Hepatocyte (in vitro differentiated cells): ENCODE measurements at regions not wholly inside any gene's neighbourhood (a gene's known extent, or its start where the extent isn't known, plus 50 kb on each side); places are given as distances from the start of the nearest gene placed in this dataset.
"Not testable (repeated sequence)": the region's sequence is repeated elsewhere in the genome, so short reads cannot be mapped to it uniquely, and the experiment has no call there.

Experiments used
- DNase-seq: peaks from one replicate; pipeline ENCODE4 v3.0.0-alpha.2; 2016; ENCODE audit warnings: low spot score
- H2AFZ ChIP-seq: fragments of 200-600 bp; sonication (generic); 2 replicates; pipeline ENCODE4 v1.6.0; 2016; ENCODE audit warnings: antibody characterized with exemption, mild to moderate bottlenecking
- H3K27ac ChIP-seq: fragments of 200-600 bp; sonication (generic); 2 replicates; pipeline ENCODE4 v1.5.1; 2016; ENCODE audit warnings: mild to moderate bottlenecking
- H3K27me3 ChIP-seq: fragments of 200-600 bp; sonication (generic); 2 replicates; pipeline ENCODE4 v1.6.1; 2016
- H3K36me3 ChIP-seq: fragments of 200-600 bp; sonication (generic); replicated peaks from 2 replicates; pipeline ENCODE4 v1.5.1; 2016; ENCODE audit warnings: low read depth; ENCODE audit not compliant: insufficient read depth
- H3K4me1 ChIP-seq: fragments of 200-600 bp; sonication (generic); 2 replicates; pipeline ENCODE4 v1.5.1; 2016; ENCODE audit warnings: mild to moderate bottlenecking, moderate library complexity; ENCODE audit not compliant: insufficient read depth
- H3K4me2 ChIP-seq: fragments of 200-600 bp; sonication (generic); 2 replicates; pipeline ENCODE4 v1.6.0; 2016
- H3K4me3 ChIP-seq: fragments of 200-600 bp; sonication (generic); 2 replicates; pipeline ENCODE4 v1.5.1; 2016; ENCODE audit warnings: mild to moderate bottlenecking
- H3K79me2 ChIP-seq: fragments of 200-600 bp; sonication (generic); 2 replicates; pipeline ENCODE4 v1.6.0; 2017; ENCODE audit warnings: mild to moderate bottlenecking
- H3K9me2 ChIP-seq: fragments of 200-600 bp; sonication (generic); replicated peaks from 2 replicates; pipeline ENCODE4 v1.6.0; 2017; ENCODE audit warnings: mild to moderate bottlenecking; ENCODE audit not compliant: insufficient read depth
- H3K9me3 ChIP-seq: fragments of 200-600 bp; sonication (generic); 2 replicates; pipeline ENCODE4 v1.5.1; 2016; ENCODE audit warnings: low read depth, mild to moderate bottlenecking
- H4K20me1 ChIP-seq: fragments of 200-600 bp; sonication (generic); 2 replicates; pipeline ENCODE4 v1.6.0; 2016; ENCODE audit warnings: mild to moderate bottlenecking; ENCODE audit not compliant: insufficient read depth, poor library complexity, severe bottlenecking
- EZH2 ChIP-seq: fragments of 200-600 bp; sonication (generic); IDR thresholded peaks from 2 replicates; pipeline ENCODE4 v1.6.1; 2016; ENCODE audit warnings: antibody characterized with exemption, mild to moderate bottlenecking, borderline replicate concordance
- EZH2phosphoT487 ChIP-seq: fragments of 200-600 bp; sonication (generic); IDR thresholded peaks from one replicate; pipeline ENCODE4 v1.6.1; 2018; ENCODE audit warnings: antibody characterized with exemption, mild to moderate bottlenecking, low read depth, moderate library complexity; ENCODE audit not compliant: unreplicated experiment, severe bottlenecking
- WGBS: methylation state at CpG from one replicate; pipeline ENCODE4 v1.1.6; 2016; ENCODE audit warnings: low lambda C conversion rate; ENCODE audit errors: missing lambda C conversion rate; 5-methylcytosine and 5-hydroxymethylcytosine counted together
- TF ChIP-seq, protein P1 (sequence below): fragments of 200-600 bp; sonication (generic); IDR thresholded peaks from 2 replicates; pipeline ENCODE4 v1.5.1; 2016; ENCODE audit warnings: antibody characterized with exemption, mild to moderate bottlenecking; ENCODE audit not compliant: poor library complexity

GRCh38 chr12:68538726-68539614 is 71.7 kb upstream of the RAP1B start:
- no peaks in the 10 kb centered on the region for H3K36me3 ChIP-seq
- H3K9me3 ChIP-seq = no peaks in the 10 kb centered on the region
- H4K20me1 ChIP-seq = no peaks in the 10 kb centered on the region
- 65% methylated on average over 11 of the region's 11 CpGs for WGBS
- DNase-seq = no peak
- H3K4me1 ChIP-seq = no peaks in the 10 kb centered on the region
- H3K4me3 ChIP-seq = no peak overlapping the region
- no peaks in the 10 kb centered on the region for H3K9me2 ChIP-seq
- no peaks in the 10 kb centered on the region for H3K27me3 ChIP-seq
- H2AFZ ChIP-seq = peak overlapping the region; percentile 61
- no peaks in the 10 kb centered on the region for H3K79me2 ChIP-seq
- H3K4me2 ChIP-seq = no peak overlapping the region
- TF ChIP-seq EZH2 (no peak), EZH2phosphoT487 (no peak)
- TF ChIP-seq, protein P1, sequence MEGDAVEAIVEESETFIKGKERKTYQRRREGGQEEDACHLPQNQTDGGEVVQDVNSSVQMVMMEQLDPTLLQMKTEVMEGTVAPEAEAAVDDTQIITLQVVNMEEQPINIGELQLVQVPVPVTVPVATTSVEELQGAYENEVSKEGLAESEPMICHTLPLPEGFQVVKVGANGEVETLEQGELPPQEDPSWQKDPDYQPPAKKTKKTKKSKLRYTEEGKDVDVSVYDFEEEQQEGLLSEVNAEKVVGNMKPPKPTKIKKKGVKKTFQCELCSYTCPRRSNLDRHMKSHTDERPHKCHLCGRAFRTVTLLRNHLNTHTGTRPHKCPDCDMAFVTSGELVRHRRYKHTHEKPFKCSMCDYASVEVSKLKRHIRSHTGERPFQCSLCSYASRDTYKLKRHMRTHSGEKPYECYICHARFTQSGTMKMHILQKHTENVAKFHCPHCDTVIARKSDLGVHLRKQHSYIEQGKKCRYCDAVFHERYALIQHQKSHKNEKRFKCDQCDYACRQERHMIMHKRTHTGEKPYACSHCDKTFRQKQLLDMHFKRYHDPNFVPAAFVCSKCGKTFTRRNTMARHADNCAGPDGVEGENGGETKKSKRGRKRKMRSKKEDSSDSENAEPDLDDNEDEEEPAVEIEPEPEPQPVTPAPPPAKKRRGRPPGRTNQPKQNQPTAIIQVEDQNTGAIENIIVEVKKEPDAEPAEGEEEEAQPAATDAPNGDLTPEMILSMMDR = no peak
- no peak overlapping the region for H3K27ac ChIP-seq

DNA sequence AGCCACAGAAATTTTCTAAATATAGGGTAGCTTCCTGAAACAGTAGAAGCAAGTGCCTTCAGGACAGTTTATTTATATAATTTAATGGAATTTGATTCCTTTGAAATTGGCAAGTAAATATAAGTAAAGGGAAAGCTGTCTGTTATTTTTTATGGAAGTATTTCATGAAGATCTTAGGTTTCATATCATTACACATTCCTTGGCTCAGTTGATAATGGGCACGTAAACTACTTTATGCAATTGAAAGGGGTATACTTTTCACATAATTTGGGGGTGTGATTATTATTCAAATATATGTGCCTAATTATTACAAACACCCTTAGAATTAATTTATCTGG is 71.1 kb upstream of the RAP1B start:
- no peak for DNase-seq
- Histone ChIP-seq H3K4me3 (no peak overlapping the region), H3K4me1 (no peaks in the 10 kb centered on the region), H3K27me3 (no peaks in the 10 kb centered on the region), H3K36me3 (no peaks in the 10 kb centered on the region), H3K79me2 (no peaks in the 10 kb centered on the region), H3K4me2 (no peak overlapping the region), H4K20me1 (no peaks in the 10 kb centered on the region), H3K27ac (no peak overlapping the region), H2AFZ (no peak overlapping the region), H3K9me2 (no peaks in the 10 kb centered on the region), H3K9me3 (no peaks in the 10 kb centered on the region)
- TF ChIP-seq EZH2 = no peak
- TF ChIP-seq, protein P1 = no peak
- no peak for TF ChIP-seq EZH2phosphoT487
- WGBS = 80% methylated on average over 1 of the region's 1 CpG

GRCh38 chr12:68540768-68541167 is 69.9 kb upstream of the RAP1B start:
- H3K4me2 ChIP-seq, H3K4me3 ChIP-seq, H3K27me3 ChIP-seq, H3K79me2 ChIP-seq, DNase-seq, H2AFZ ChIP-seq, H3K9me2 ChIP-seq, H4K20me1 ChIP-seq, H3K4me1 ChIP-seq, H3K9me3 ChIP-seq, H3K36me3 ChIP-seq, H3K27ac ChIP-seq: not testable (repeated sequence)
- WGBS = 98% methylated on average over 5 of the region's 5 CpGs

DNA sequence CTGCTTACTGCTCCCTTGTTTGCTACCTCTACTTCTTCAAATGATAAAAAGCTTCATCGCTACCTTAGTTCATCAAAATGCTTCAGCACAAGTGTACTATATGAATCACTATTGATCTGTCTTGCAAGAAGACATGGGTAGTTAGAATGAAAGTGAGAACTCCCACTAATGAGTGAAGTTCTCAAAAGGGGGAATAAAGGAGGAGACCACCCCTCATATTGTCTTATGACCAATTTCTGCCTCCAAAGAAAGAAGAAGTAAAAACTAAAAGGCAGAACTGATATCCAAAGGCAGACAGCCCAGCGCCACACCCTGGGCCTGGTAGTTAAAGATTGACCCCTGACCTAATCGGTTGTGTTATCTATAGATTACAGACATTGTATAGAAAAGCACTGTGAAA is 63.4 kb upstream of the RAP1B start:
- not testable (repeated sequence) for H3K27ac ChIP-seq, H3K36me3 ChIP-seq
- 86% methylated on average over 3 of the region's 3 CpGs for WGBS

DNA sequence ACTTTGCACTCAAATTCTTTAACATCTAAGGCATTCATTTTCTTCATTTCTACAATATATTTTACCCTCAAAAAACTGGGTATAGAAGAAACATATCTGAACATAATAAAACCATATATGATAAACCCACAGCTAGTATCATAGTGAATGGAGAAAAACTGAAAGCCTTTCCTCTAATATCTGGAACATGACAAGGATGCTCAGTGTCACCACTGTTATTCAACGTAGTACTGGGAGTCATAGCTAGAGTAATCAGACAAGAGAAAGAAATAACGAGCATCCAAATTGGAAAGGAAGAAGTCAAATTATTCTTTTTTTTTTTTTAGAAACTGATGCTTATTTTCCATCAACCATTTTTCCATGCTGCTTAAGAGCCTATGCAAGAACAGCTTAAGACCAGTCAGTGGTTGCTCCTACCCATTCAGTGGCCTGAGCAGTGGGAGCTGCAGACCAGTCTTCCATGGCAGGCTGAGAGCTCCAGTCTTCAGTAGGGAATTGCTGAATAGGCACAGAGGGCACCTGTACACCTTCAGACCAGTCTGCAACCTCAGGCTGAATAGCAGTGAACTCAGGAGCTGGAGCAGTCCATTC is 58.0 kb upstream of the RAP1B start:
- not testable (repeated sequence) for H2AFZ ChIP-seq, H3K9me2 ChIP-seq, H3K36me3 ChIP-seq, H4K20me1 ChIP-seq, H3K27me3 ChIP-seq, H3K79me2 ChIP-seq, H3K4me2 ChIP-seq, DNase-seq, H3K4me1 ChIP-seq, H3K4me3 ChIP-seq, H3K27ac ChIP-seq, H3K9me3 ChIP-seq
- WGBS = 80% methylated on average over 2 of the region's 2 CpGs

More for the DNA sequence above, 63.4 kb upstream of the RAP1B start:
- H2AFZ ChIP-seq, H3K4me2 ChIP-seq, H3K9me2 ChIP-seq, H4K20me1 ChIP-seq, H3K27me3 ChIP-seq, H3K79me2 ChIP-seq, H3K4me3 ChIP-seq, H3K4me1 ChIP-seq, DNase-seq, H3K9me3 ChIP-seq: not testable (repeated sequence)
